GM23338 (cell line): ENCODE measurements at regions not wholly inside any gene's neighbourhood (a gene's known extent, or its start where the extent isn't known, plus 50 kb on each side); places are given as distances from the start of the nearest gene placed in this dataset.

Experiments
- ATAC-seq: fragments of 200-7000 bp; cut with Tn5 transposase; 3 replicates; pipeline ENCODE4 v1.9.1; 2020
- DNase-seq: peaks from one replicate; pipeline ENCODE4 v3.0.0-alpha.2; 2015; ENCODE audit warnings: low spot score
- H2AFZ ChIP-seq: fragments of 200-600 bp; sonication (generic); 2 replicates; pipeline ENCODE4 v1.8.0; 2016; ENCODE audit warnings: antibody characterized with exemption, mild to moderate bottlenecking, moderate library complexity
- H3F3A ChIP-seq: fragments of 200-600 bp; sonication (generic); replicated peaks from 2 replicates; pipeline ENCODE4 v1.8.0; 2017; ENCODE audit warnings: antibody characterized with exemption, mixed run types, low read depth
- H3K27ac ChIP-seq: fragments of 200-600 bp; sonication (generic); 2 replicates; pipeline ENCODE4 v1.6.1; 2016; ENCODE audit warnings: low read depth
- H3K27me3 ChIP-seq: fragments of 200-600 bp; sonication (generic); 2 replicates; pipeline ENCODE4 v1.8.0; 2016; ENCODE audit warnings: mild to moderate bottlenecking, mixed run types, moderate library complexity; ENCODE audit not compliant: insufficient read depth
- H3K36me3 ChIP-seq: fragments of 200-600 bp; sonication (generic); 2 replicates; pipeline ENCODE4 v1.8.0; 2016; ENCODE audit warnings: mild to moderate bottlenecking; ENCODE audit not compliant: insufficient read depth
- H3K4me1 ChIP-seq: fragments of 200-600 bp; sonication (generic); 2 replicates; pipeline ENCODE4 v1.8.0; 2016; ENCODE audit warnings: mild to moderate bottlenecking, moderate library complexity; ENCODE audit not compliant: insufficient read depth
- H3K4me2 ChIP-seq: fragments of 200-600 bp; sonication (generic); 2 replicates; pipeline ENCODE4 v1.7.1; 2017; ENCODE audit warnings: mixed run types
- H3K4me3 ChIP-seq: fragments of 200-600 bp; sonication (generic); 2 replicates; pipeline ENCODE4 v1.6.1; 2016; ENCODE audit warnings: mixed run types
- H3K79me2 ChIP-seq: fragments of 200-600 bp; sonication (generic); replicated peaks from 2 replicates; pipeline ENCODE4 v1.8.0; 2017; ENCODE audit warnings: mild to moderate bottlenecking; ENCODE audit not compliant: insufficient read depth
- H3K9me2 ChIP-seq: fragments of 200-600 bp; sonication (generic); 2 replicates; pipeline ENCODE4 v1.8.0; 2017; ENCODE audit not compliant: insufficient read depth
- H4K20me1 ChIP-seq: fragments of 200-600 bp; sonication (generic); replicated peaks from 2 replicates; pipeline ENCODE4 v1.8.0; 2017; ENCODE audit warnings: mild to moderate bottlenecking; ENCODE audit not compliant: insufficient read depth
- H3K27ac Mint-ChIP-seq: 2 replicates; pipeline ENCODE4 v1.8.0; 2020; ENCODE audit warnings: inconsistent platforms, mild to moderate bottlenecking, moderate library complexity, mixed read lengths
- H3K27me3 Mint-ChIP-seq: 3 replicates; pipeline ENCODE4 v1.8.0; 2022; ENCODE audit warnings: low read depth, mild to moderate bottlenecking, moderate library complexity, mixed read lengths, inconsistent platforms; ENCODE audit not compliant: insufficient read depth, poor library complexity
- H3K36me3 Mint-ChIP-seq: 3 replicates; pipeline ENCODE4 v1.8.0; 2021; ENCODE audit warnings: low read depth, mild to moderate bottlenecking, inconsistent platforms, moderate library complexity, mixed read lengths
- H3K4me1 Mint-ChIP-seq: 3 replicates; pipeline ENCODE4 v1.8.0; 2020; ENCODE audit warnings: mild to moderate bottlenecking, inconsistent platforms, mixed read lengths
- H3K4me3 Mint-ChIP-seq: 3 replicates; pipeline ENCODE4 v1.8.0; 2021; ENCODE audit warnings: moderate library complexity, mild to moderate bottlenecking, inconsistent platforms, mixed read lengths
- H3K9me3 Mint-ChIP-seq: 3 replicates; pipeline ENCODE4 v1.8.0; 2020; ENCODE audit warnings: moderate library complexity, mild to moderate bottlenecking, inconsistent platforms, mixed read lengths
- CREB1 ChIP-seq: fragments of 250-450 bp; sonication (Bioruptor Pico); IDR thresholded peaks from 2 replicates; pipeline ENCODE4 v1.5.0; 2020; ENCODE audit warnings: low read depth, mild to moderate bottlenecking, moderate library complexity
- CTCF ChIP-seq, 2 experiments: fragments of 200-600 bp in 1 of 2; sonication (generic) in 1 of 2; conservative IDR thresholded peaks; 2 replicates each; pipeline versions ENCODE4 v1.5.1 to v1.6.1; 2016 to 2017; ENCODE audit warnings: antibody characterized with exemption in 2 of 2, low read depth in 2 of 2, mild to moderate bottlenecking in 2 of 2, moderate library complexity in 1 of 2
- ETS1 ChIP-seq: IDR thresholded peaks from 2 replicates; pipeline ENCODE4 v1.6.1; 2016; ENCODE audit warnings: antibody characterized with exemption
- EZH2 ChIP-seq: fragments of 200-600 bp; sonication (generic); IDR thresholded peaks from one replicate; pipeline ENCODE4 v1.8.0; 2017; ENCODE audit warnings: antibody characterized with exemption, mild to moderate bottlenecking, low read depth; ENCODE audit not compliant: unreplicated experiment
- JUNB ChIP-seq: IDR thresholded peaks from one replicate; pipeline ENCODE4 v1.6.1; 2016; ENCODE audit warnings: antibody characterized with exemption; ENCODE audit not compliant: unreplicated experiment
- NANOG ChIP-seq: IDR thresholded peaks from 2 replicates; pipeline ENCODE4 v1.6.1; 2016; ENCODE audit warnings: antibody characterized with exemption, borderline replicate concordance
- REST ChIP-seq: IDR thresholded peaks from one replicate; pipeline ENCODE4 v1.6.1; 2018; ENCODE audit warnings: antibody characterized with exemption; ENCODE audit not compliant: unreplicated experiment
- STAT1 ChIP-seq: IDR thresholded peaks from one replicate; pipeline ENCODE4 v1.6.1; 2016; ENCODE audit warnings: antibody characterized with exemption; ENCODE audit not compliant: unreplicated experiment
- ZNF114 ChIP-seq: fragments of 250-450 bp; sonication (Bioruptor Pico); IDR thresholded peaks from 2 replicates; pipeline ENCODE4 v1.5.0; 2020; ENCODE audit warnings: mild to moderate bottlenecking, moderate library complexity
- ZNF331 ChIP-seq: fragments of 250-450 bp; sonication (Bioruptor Pico); IDR thresholded peaks from 2 replicates; pipeline ENCODE4 v1.5.0; 2020; ENCODE audit warnings: low read depth, mild to moderate bottlenecking, moderate library complexity
- TF ChIP-seq, protein P1 (sequence below): fragments of 250-450 bp; sonication (Bioruptor Pico); IDR thresholded peaks from 2 replicates; pipeline ENCODE4 v1.5.0; 2020; ENCODE audit warnings: mild to moderate bottlenecking, moderate library complexity

GRCh38 chr11:76284161-76284560, 77.9 kb upstream of the WNT11 start:
- peak; percentile 48 for DNase-seq
- ATAC-seq = peak; percentile 19; the same call in 2 of the 3 replicates
- H3K9me2 ChIP-seq = no peaks in the 10 kb centered on the region; the same call in 1 of the 2 replicates

More at GRCh38 chr11:76284161-76284560, 77.9 kb upstream of the WNT11 start:
- Mint-ChIP-seq H3K4me1 (peaks cover 15% of the 10 kb centered on the region), H3K27ac (no peak overlapping the region), H3K36me3 (no peaks in the 10 kb centered on the region), H3K4me3 (no peak overlapping the region), H3K27me3 (peaks cover 4% of the 10 kb centered on the region), H3K9me3 (no peaks in the 10 kb centered on the region)
- Histone ChIP-seq H3K4me2 (no peak overlapping the region), H3K4me3 (no peak overlapping the region), H4K20me1 (no peaks in the 10 kb centered on the region), H3F3A (no peaks in the 10 kb centered on the region), H3K27ac (no peak overlapping the region), H3K36me3 (no peaks in the 10 kb centered on the region), H3K79me2 (no peaks in the 10 kb centered on the region), H3K4me1 (peaks cover 10% of the 10 kb centered on the region; the same call in 1 of the 2 replicates), H3K27me3 (no peaks in the 10 kb centered on the region), H2AFZ (no peak overlapping the region)
- TF ChIP-seq CREB1 (CRISPR knock-in tag) (no peak), STAT1 (no peak), CTCF (conservative IDR thresholded peaks at IDR 0.05; ENCODE audit: low read depth in 2 of 2) (no peak), ZNF331 (no peak), ZNF114 (no peak), EZH2 (no peak), REST (no peak), ETS1 (no peak), JUNB (no peak), NANOG (no peak)
- TF ChIP-seq, protein P1, sequence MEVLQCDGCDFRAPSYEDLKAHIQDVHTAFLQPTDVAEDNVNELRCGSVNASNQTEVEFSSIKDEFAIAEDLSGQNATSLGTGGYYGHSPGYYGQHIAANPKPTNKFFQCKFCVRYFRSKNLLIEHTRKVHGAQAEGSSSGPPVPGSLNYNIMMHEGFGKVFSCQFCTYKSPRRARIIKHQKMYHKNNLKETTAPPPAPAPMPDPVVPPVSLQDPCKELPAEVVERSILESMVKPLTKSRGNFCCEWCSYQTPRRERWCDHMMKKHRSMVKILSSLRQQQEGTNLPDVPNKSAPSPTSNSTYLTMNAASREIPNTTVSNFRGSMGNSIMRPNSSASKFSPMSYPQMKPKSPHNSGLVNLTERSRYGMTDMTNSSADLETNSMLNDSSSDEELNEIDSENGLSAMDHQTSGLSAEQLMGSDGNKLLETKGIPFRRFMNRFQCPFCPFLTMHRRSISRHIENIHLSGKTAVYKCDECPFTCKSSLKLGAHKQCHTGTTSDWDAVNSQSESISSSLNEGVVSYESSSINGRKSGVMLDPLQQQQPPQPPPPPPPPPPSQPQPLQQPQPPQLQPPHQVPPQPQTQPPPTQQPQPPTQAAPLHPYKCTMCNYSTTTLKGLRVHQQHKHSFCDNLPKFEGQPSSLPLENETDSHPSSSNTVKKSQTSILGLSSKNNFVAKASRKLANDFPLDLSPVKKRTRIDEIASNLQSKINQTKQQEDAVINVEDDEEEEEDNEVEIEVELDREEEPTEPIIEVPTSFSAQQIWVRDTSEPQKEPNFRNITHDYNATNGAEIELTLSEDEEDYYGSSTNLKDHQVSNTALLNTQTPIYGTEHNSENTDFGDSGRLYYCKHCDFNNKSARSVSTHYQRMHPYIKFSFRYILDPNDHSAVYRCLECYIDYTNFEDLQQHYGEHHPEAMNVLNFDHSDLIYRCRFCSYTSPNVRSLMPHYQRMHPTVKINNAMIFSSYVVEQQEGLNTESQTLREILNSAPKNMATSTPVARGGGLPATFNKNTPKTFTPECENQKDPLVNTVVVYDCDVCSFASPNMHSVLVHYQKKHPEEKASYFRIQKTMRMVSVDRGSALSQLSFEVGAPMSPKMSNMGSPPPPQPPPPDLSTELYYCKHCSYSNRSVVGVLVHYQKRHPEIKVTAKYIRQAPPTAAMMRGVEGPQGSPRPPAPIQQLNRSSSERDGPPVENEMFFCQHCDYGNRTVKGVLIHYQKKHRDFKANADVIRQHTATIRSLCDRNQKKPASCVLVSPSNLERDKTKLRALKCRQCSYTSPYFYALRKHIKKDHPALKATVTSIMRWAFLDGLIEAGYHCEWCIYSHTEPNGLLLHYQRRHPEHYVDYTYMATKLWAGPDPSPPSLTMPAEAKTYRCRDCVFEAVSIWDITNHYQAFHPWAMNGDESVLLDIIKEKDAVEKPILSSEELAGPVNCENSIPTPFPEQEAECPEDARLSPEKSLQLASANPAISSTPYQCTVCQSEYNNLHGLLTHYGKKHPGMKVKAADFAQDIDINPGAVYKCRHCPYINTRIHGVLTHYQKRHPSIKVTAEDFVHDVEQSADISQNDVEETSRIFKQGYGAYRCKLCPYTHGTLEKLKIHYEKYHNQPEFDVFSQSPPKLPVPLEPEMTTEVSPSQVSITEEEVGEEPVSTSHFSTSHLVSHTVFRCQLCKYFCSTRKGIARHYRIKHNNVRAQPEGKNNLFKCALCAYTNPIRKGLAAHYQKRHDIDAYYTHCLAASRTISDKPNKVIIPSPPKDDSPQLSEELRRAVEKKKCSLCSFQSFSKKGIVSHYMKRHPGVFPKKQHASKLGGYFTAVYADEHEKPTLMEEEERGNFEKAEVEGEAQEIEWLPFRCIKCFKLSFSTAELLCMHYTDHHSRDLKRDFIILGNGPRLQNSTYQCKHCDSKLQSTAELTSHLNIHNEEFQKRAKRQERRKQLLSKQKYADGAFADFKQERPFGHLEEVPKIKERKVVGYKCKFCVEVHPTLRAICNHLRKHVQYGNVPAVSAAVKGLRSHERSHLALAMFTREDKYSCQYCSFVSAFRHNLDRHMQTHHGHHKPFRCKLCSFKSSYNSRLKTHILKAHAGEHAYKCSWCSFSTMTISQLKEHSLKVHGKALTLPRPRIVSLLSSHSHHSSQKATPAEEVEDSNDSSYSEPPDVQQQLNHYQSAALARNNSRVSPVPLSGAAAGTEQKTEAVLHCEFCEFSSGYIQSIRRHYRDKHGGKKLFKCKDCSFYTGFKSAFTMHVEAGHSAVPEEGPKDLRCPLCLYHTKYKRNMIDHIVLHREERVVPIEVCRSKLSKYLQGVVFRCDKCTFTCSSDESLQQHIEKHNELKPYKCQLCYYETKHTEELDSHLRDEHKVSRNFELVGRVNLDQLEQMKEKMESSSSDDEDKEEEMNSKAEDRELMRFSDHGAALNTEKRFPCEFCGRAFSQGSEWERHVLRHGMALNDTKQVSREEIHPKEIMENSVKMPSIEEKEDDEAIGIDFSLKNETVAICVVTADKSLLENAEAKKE (CRISPR knock-in tag) = no peak
